Panc1 (cell line): ENCODE measurements at regions not wholly inside any gene's neighbourhood (a gene's known extent, or its start where the extent isn't known, plus 50 kb on each side); places are given as distances from the start of the nearest gene placed in this dataset.

Experiments used
- CTCF ChIP-seq: fragments of 450-650 bp; IDR thresholded peaks from 2 replicates; pipeline ENCODE4 v1.5.1; 2017; ENCODE audit warnings: mild to moderate bottlenecking
- POLR2AphosphoS5 ChIP-seq: IDR thresholded peaks from 2 replicates; pipeline ENCODE4 v1.6.1; 2012; ENCODE audit warnings: mild to moderate bottlenecking, low read depth, low read length, moderate library complexity
- TCF7L2 ChIP-seq: IDR thresholded peaks from 2 replicates; pipeline ENCODE4 v1.6.1; 2011; ENCODE audit warnings: mild to moderate bottlenecking, low read depth, low read length, inconsistent platforms
- TF ChIP-seq, protein P1 (sequence below), 2 experiments: IDR thresholded peaks; 2 replicates each; pipeline ENCODE4 v1.6.1; 2011 to 2012; ENCODE audit warnings: low read depth in 2 of 2, control low read depth in 1 of 2, low read length in 1 of 2, mild to moderate bottlenecking in 1 of 2, moderate library complexity in 1 of 2; ENCODE audit not compliant: insufficient read depth in 1 of 2

DNA sequence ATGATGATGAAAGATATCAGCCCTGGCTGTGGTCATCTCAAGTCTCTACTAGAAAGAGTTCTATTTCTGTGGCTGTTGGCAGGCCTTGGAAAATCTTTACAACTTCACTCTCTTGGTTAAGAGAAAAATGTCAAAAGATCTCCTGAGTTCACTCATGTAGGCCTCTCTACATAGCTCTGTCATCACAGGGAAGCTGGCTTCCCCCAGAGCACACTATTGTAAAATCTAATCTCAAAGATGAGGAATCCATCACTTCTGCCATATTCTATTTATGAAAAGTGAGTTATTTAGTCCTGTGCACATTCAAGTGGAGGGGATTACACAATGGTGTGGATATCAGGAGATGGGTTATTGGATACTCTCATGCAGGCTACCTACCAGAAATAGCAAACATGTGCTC, 388.4 kb upstream of the HS3ST1 start:
- TF ChIP-seq CTCF (no peak), POLR2AphosphoS5 (no peak), TCF7L2 (no peak)
- TF ChIP-seq, protein P1, sequence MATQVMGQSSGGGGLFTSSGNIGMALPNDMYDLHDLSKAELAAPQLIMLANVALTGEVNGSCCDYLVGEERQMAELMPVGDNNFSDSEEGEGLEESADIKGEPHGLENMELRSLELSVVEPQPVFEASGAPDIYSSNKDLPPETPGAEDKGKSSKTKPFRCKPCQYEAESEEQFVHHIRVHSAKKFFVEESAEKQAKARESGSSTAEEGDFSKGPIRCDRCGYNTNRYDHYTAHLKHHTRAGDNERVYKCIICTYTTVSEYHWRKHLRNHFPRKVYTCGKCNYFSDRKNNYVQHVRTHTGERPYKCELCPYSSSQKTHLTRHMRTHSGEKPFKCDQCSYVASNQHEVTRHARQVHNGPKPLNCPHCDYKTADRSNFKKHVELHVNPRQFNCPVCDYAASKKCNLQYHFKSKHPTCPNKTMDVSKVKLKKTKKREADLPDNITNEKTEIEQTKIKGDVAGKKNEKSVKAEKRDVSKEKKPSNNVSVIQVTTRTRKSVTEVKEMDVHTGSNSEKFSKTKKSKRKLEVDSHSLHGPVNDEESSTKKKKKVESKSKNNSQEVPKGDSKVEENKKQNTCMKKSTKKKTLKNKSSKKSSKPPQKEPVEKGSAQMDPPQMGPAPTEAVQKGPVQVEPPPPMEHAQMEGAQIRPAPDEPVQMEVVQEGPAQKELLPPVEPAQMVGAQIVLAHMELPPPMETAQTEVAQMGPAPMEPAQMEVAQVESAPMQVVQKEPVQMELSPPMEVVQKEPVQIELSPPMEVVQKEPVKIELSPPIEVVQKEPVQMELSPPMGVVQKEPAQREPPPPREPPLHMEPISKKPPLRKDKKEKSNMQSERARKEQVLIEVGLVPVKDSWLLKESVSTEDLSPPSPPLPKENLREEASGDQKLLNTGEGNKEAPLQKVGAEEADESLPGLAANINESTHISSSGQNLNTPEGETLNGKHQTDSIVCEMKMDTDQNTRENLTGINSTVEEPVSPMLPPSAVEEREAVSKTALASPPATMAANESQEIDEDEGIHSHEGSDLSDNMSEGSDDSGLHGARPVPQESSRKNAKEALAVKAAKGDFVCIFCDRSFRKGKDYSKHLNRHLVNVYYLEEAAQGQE (IDR thresholded peaks at IDR 0.05; ENCODE audit: insufficient read depth in 1 of 2, low read depth in 2 of 2, low read length in 1 of 2): no peak
